ENCODE measurements at regions not wholly inside any gene's neighbourhood (a gene's known extent, or its start where the extent isn't known, plus 50 kb on each side); places are given as distances from the start of the nearest gene placed in this dataset.

GRCh38 chr17:77405867-77406732 lies 265.3 kb downstream of the SEC14L1 start:
- no peak overlapping the region for H3K27ac ChIP-seq
- no peak for TF ChIP-seq CTCF (conservative IDR thresholded peaks at IDR 0.05)

GRCh38 chr17:77407321-77408277 lies 266.8 kb downstream of the SEC14L1 start:
- TF ChIP-seq CTCF (conservative IDR thresholded peaks at IDR 0.05), result no peak
- no peak overlapping the region for H3K27ac ChIP-seq

- H3K27ac ChIP-seq, result no peak overlapping the region
- TF ChIP-seq CTCF (conservative IDR thresholded peaks at IDR 0.05), result no peak
Measured at GRCh38 chr17:77408284-77408683, 267.5 kb downstream of the SEC14L1 start.

GRCh38 chr17:77409282-77410161 lies 268.8 kb downstream of the SEC14L1 start:
- TF ChIP-seq CTCF (conservative IDR thresholded peaks at IDR 0.05), result no peak
- H3K27ac ChIP-seq, result no peak overlapping the region; the same call in 1 of the 2 replicates

- no peak overlapping the region; the same call in 1 of the 2 replicates for H3K27ac ChIP-seq
- TF ChIP-seq CTCF (conservative IDR thresholded peaks at IDR 0.05), result no peak
Measured at GRCh38 chr17:77410470-77410869, 269.7 kb downstream of the SEC14L1 start.

GRCh38 chr17:77414811-77415400 lies 274.1 kb downstream of the SEC14L1 start:
- TF ChIP-seq CTCF (conservative IDR thresholded peaks at IDR 0.05), result no peak
- H3K27ac ChIP-seq, result no peak overlapping the region

Data from VCaP (cell line).